AG09309 (cell line): ENCODE measurements at regions not wholly inside any gene's neighbourhood (a gene's known extent, or its start where the extent isn't known, plus 50 kb on each side); places are given as distances from the start of the nearest gene placed in this dataset.
"Not testable (repeated sequence)": the region's sequence is repeated elsewhere in the genome, so short reads cannot be mapped to it uniquely, and the experiment has no call there.

Experiments
- DNase-seq: peaks from one replicate; pipeline ENCODE4 v3.0.0-alpha.2; 2010; ENCODE audit warnings: low read depth
- H3K4me3 ChIP-seq: 2 replicates; pipeline ENCODE4 v1.5.1; 2011; ENCODE audit warnings: mild to moderate bottlenecking, low read depth, low read length, moderate library complexity; ENCODE audit not compliant: control insufficient read depth
- CTCF ChIP-seq: IDR thresholded peaks from 2 replicates; pipeline ENCODE4 v1.5.1; 2011; ENCODE audit warnings: mild to moderate bottlenecking, low read depth, low read length, inconsistent platforms; ENCODE audit not compliant: insufficient read depth, control insufficient read depth; ENCODE audit errors: missing control alignments

GRCh38 chrX:109914114-109914849 lies 88.6 kb upstream of the TMEM164 start:
- TF ChIP-seq CTCF = no peak
- H3K4me3 ChIP-seq = no peak overlapping the region
- no peak for DNase-seq

- no peak for TF ChIP-seq CTCF
- DNase-seq = no peak
- H3K4me3 ChIP-seq = no peak overlapping the region
Observed at GRCh38 chrX:109918753-109919152, 84.2 kb upstream of the TMEM164 start.

- no peak overlapping the region for H3K4me3 ChIP-seq
- no peak for TF ChIP-seq CTCF
- DNase-seq = no peak
Observed at GRCh38 chrX:109920325-109920724, 82.6 kb upstream of the TMEM164 start.

- no peak overlapping the region for H3K4me3 ChIP-seq
- no peak for DNase-seq
- TF ChIP-seq CTCF = no peak
Observed at GRCh38 chrX:109920868-109921267, 82.0 kb upstream of the TMEM164 start.

GRCh38 chrX:109922190-109922589 lies 80.7 kb upstream of the TMEM164 start:
- DNase-seq = no peak
- TF ChIP-seq CTCF = no peak
- H3K4me3 ChIP-seq = no peak overlapping the region

- DNase-seq, H3K4me3 ChIP-seq: not testable (repeated sequence)
Observed at GRCh38 chrX:109925003-109925402, 77.9 kb upstream of the TMEM164 start.

GRCh38 chrX:109925656-109926055 lies 77.3 kb upstream of the TMEM164 start:
- H3K4me3 ChIP-seq = no peak overlapping the region
- TF ChIP-seq CTCF = no peak
- no peak for DNase-seq
